ELR (cell line): ENCODE measurements at regions not wholly inside any gene's neighbourhood (a gene's known extent, or its start where the extent isn't known, plus 50 kb on each side); places are given as distances from the start of the nearest gene placed in this dataset.

ENCODE experiments used
- DNase-seq: peaks from one replicate; pipeline ENCODE4 v3.0.0-alpha.2; 2015; ENCODE audit warnings: low read depth

GRCh38 chr15:94099574-94099960 is 131.8 kb upstream of the MCTP2 start:
- no peak for DNase-seq

GRCh38 chr15:94098921-94099573 is 132.3 kb upstream of the MCTP2 start:
- DNase-seq, result no peak

GRCh38 chr15:94097552-94097951 is 133.8 kb upstream of the MCTP2 start:
- no peak for DNase-seq

GRCh38 chr15:94094310-94094709 is 137.1 kb upstream of the MCTP2 start:
- DNase-seq, result no peak

- no peak for DNase-seq
These were observed 145.0 kb upstream of the MCTP2 start for GRCh38 chr15:94086341-94086740.

GRCh38 chr15:94083467-94084052 is 147.8 kb upstream of the MCTP2 start:
- peak; percentile 5 for DNase-seq

- DNase-seq, result no peak
These were observed 149.5 kb upstream of the MCTP2 start for GRCh38 chr15:94081829-94082228.

- DNase-seq, result peak; percentile 0
These were observed 150.3 kb upstream of the MCTP2 start for GRCh38 chr15:94080989-94081605.

- peak; percentile 14 for DNase-seq
These were observed 150.9 kb upstream of the MCTP2 start for GRCh38 chr15:94080416-94080815.

- no peak for DNase-seq
These were observed 151.4 kb upstream of the MCTP2 start for GRCh38 chr15:94079968-94080367.

- DNase-seq, result no peak
These were observed 151.9 kb upstream of the MCTP2 start for GRCh38 chr15:94079459-94079858.

- no peak for DNase-seq
These were observed 153.4 kb upstream of the MCTP2 start for GRCh38 chr15:94077938-94078337.

GRCh38 chr15:94075349-94075748 is 156.0 kb upstream of the MCTP2 start:
- no peak for DNase-seq

GRCh38 chr15:94070356-94071295 is 160.7 kb upstream of the MCTP2 start:
- peak; percentile 16 for DNase-seq

- DNase-seq, result no peak
These were observed 161.5 kb upstream of the MCTP2 start for GRCh38 chr15:94069844-94070243.

- DNase-seq, result no peak
These were observed 164.6 kb upstream of the MCTP2 start for GRCh38 chr15:94066811-94067210.

- DNase-seq, result no peak
These were observed 165.3 kb upstream of the MCTP2 start for GRCh38 chr15:94066046-94066445.

GRCh38 chr15:94064676-94065313 is 166.6 kb upstream of the MCTP2 start:
- DNase-seq, result no peak

- DNase-seq, result peak; percentile 3
These were observed 170.3 kb upstream of the MCTP2 start for GRCh38 chr15:94061041-94061440.

GRCh38 chr15:94059013-94059587 is 172.3 kb upstream of the MCTP2 start:
- DNase-seq, result no peak

- DNase-seq, result no peak
These were observed 174.1 kb upstream of the MCTP2 start for GRCh38 chr15:94057305-94057704.

GRCh38 chr15:94056314-94056713 is 175.0 kb upstream of the MCTP2 start:
- DNase-seq, result no peak
